Keratinocyte (primary cell): ENCODE measurements at regions not wholly inside any gene's neighbourhood (a gene's known extent, or its start where the extent isn't known, plus 50 kb on each side); places are given as distances from the start of the nearest gene placed in this dataset.

Experiments
- CTCF ChIP-seq, 3 experiments: IDR thresholded peaks in 1 of 3; conservative IDR thresholded peaks in 1 of 3; optimal IDR thresholded peaks in 1 of 3; 2 replicates in 2 of 3; 3 replicates in 1 of 3; pipeline versions ENCODE3 to v1.5.1; 2011; ENCODE audit warnings: low read length in 3 of 3, mild to moderate bottlenecking in 3 of 3, moderate library complexity in 2 of 3, control low read depth in 1 of 3, inconsistent platforms in 1 of 3; ENCODE audit not compliant: insufficient read depth in 2 of 3; ENCODE audit errors: extremely low read depth in 1 of 3
- EZH2 ChIP-seq: IDR thresholded peaks from one replicate; pipeline ENCODE4 v1.6.1; 2012; ENCODE audit warnings: inconsistent platforms, mild to moderate bottlenecking, low read length, moderate library complexity

GRCh38 chr12:89779090-89779489 lies 70.5 kb upstream of the ATP2B1 start:
- TF ChIP-seq EZH2 = no peak
- TF ChIP-seq CTCF (optimal IDR thresholded peaks at IDR 0.05 in 1 of 3, IDR thresholded peaks at IDR 0.05 in 1 of 3, conservative IDR thresholded peaks at IDR 0.05 in 1 of 3; ENCODE audit: extremely low read depth in 1 of 3, insufficient read depth in 2 of 3, low read length in 3 of 3) = no peak
